GM19467 (cell line): ENCODE measurements at regions not wholly inside any gene's neighbourhood (a gene's known extent, or its start where the extent isn't known, plus 50 kb on each side); places are given as distances from the start of the nearest gene placed in this dataset.

Experiments used
- ATAC-seq: cut with Tn5 transposase; IDR thresholded peaks from one replicate; pipeline ENCODE4 v1.9.1; 2021; ENCODE audit warnings: mild to moderate bottlenecking, moderate library complexity; ENCODE audit not compliant: unreplicated experiment

DNA sequence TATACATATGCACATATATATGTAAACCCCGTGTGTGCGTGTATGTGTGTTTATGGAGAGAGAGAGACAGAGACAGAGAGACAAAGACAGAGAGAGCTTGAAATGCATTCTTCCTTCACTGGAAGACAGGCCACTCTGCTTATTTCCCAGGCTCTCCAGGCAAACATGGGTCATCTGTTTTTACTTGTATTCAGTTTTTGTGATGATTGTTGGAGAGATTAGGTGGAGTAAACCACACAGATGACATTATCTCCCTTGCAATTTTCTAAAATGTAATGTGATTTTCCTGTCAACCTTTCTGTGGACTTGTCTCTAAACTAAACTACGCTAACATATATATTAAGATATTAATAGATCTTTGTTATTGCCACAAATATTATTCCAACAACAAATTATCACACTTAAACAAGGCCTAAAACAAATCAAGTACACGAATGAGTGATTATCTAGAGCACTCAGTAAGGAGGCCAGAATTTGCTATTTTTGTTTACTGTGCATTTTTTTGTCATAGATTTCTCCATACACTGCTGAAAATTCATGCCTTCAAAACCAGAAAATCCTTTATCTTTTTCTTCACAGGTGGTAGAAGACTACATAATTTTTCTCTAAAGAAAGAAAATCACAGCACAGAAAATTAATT lies 251.8 kb upstream of the SLIT2 start:
- ATAC-seq: no peak

DNA sequence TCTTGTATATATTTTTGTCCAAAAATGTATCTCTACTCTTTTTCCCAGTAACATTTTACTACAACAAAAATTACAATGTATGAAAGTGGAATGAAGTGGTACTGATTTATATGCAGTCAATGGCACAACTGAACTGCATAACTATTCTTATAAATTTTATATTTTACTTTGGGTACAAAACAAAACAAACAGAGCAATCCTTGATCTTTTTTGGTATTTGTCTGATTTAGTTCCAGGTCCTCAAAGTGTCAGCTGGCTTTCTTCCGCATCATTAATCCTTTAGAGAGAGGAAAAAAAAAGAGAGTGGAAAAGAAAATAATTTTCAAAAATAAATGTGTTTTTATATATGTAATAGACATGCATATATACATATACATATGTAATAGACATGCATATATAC lies 252.4 kb upstream of the SLIT2 start:
- no peak for ATAC-seq

DNA sequence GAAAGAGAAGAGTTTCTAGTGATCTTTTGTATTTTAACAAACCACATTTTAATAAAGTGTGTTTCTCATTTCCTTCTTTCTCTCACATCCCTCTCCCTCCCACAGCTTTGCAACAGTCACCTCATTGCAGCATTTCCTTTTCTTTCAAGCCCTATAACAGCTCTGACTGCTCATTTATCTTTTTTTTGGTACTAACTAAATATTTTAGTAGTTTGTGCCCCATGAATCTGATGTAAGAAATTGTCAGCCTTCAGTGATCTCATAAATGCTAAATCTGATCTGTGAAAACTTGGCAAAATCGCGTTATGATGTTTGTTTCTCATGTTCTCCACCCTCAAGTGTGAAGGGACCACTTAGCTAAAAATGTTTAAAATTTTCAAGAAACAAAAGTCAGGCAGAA lies 258.5 kb upstream of the SLIT2 start:
- ATAC-seq: no peak

DNA sequence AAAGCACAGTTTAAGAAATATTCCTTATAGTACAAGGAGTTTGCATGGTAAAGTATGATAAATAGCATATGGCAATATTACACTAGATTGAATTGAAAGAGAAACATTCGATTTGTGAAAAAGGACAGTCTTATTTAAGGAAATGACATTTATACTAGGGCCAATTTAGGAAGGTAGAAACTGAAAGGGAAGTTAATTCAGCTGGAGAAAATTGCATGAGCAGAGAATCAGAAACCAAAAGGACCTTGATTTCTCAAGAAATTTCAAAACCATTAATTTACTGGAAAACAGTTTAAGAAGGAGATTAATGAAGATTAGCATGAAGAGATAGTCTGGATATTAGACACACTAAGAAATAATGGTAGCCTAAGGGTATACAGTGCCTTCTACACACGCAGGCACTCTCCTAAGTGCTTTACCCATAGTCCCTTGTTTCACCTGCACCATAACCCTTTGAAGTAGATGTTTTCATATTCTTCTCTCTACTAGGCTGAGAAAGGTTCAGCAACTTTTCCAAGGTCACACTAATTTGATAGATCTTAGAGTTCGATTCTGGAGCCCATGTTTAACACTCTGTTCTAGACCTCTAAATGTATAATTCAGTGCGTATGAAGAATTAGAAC lies 259.1 kb upstream of the SLIT2 start:
- ATAC-seq: no peak

DNA sequence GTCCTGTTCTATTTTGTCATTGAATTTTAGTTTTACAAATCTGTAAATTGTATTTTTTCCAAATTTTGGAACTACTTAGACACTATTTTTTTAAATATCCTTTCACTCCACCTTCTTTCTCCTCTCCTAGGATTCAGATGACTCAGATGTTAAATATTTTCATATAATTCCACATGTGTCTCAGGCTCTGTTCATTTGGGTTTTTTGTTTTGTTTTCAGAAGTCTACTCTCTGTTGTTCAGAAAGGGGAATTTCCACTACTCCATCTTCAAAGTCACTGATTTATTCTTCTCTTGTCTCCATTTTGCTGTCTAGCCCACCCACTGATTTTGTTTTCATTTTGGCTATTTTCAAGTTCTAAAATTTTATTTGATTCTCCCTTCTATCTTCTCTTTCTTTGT lies 264.0 kb upstream of the SLIT2 start:
- ATAC-seq: no peak

DNA sequence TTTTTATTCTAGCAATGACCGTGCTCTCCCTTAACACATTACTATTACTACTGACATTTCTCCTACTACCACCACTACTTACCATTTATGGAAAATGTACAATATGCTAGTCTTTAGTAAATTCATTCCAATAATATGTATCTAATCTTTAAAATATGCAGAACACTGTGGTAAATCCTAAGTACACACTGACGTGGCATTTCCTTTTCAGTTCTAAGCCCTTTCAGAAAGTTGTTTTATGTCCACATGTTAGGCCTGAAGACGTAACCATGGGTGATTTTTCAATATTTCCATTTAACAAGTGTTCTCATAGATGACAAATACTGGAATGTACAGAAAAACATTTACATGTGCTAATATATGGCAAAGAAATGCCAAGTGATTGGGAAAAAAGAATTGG lies 268.6 kb upstream of the SLIT2 start:
- ATAC-seq: no peak

DNA sequence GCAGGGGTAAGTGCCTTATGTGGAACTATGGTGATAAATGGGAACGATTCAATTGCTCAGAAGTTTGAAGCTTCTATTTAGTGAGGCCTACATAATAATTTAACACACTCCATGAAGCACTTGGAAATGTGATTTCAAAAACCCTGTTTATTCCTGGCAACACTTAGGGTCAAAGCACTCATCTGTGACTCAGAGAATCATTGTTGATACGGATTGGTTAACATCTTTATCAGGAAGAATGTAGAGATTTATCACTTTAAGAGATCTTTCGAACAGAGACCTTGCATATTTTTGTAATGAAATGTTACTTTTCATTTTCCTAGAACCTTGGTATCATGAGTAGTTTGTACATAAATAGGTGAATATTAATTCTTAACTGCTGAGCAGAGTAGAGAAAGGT lies 269.1 kb upstream of the SLIT2 start:
- no peak for ATAC-seq

DNA sequence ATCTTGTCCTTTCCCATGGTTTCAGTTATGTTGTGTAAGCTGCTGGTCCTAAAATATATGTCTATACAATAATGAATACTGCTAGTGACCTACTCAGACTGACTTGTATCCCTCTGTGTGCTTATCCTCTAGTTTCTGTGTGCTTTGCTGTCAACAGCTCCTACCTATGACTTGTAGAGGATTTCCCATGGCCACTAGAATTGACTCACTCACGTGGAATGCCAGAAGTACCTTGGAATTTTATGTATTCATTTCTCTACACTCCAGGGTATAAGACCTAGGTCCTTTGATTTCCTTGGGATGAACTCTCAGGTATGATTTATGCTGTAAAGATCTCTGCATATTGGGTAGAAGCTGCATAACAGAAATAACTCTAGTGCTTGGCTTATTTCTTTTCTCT lies 279.9 kb upstream of the SLIT2 start:
- no peak for ATAC-seq

DNA sequence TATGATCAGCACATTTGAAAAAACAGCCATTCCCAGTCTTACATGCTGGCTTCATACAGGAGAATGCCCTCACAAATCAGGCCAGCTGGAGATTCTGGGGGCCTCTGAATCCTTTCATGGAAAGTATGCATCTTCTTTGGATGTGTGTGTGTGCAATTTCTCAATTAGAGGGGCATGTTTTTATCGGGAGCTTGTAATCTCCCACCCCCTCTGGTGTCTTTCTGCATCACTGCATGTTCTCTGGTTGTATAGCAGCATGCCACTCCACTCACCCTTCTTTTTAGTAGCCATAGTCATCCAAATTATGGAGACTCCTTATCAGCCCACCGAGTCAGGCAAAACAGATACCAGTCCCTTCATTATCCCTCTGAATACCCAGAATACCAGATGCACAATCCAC lies 282.2 kb upstream of the SLIT2 start:
- ATAC-seq: no peak

DNA sequence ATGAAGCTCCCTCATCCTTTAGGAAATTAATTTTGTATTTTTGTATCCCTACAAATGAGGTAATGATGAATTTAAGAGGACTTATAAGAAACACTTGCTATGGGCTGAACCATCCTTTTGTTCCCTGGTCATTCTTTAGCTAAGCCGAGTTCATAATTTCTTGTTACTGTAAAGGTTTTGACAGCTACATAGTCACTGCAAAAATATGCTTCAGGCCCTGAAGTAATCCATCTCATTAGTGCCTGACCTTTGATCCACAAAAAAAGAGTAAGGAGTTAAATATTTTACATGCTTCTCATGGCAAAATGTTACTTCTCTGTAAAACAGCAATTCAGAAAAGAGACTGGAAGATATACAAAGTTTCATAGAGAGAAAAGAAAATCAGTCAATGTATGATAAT lies 290.6 kb upstream of the SLIT2 start:
- no peak for ATAC-seq

DNA sequence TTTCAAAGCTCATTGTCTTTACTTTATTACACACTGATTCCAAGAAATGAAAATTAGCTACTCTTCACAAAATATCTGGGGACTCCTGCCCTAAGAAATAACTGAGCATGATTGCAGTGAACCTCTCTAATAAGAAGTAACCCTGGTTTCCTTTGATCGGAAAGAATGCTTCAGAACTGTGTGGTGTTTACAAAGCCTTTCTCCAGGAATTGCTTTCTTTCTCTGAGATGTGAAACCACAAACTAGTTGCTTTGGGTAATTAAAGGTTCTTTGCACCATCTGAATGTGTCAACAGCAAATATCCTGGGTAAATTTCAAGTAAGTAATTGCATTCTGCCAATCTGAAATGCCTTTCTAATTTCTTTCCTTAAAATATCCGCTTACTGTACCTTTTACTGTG lies 292.9 kb upstream of the SLIT2 start:
- no peak for ATAC-seq

DNA sequence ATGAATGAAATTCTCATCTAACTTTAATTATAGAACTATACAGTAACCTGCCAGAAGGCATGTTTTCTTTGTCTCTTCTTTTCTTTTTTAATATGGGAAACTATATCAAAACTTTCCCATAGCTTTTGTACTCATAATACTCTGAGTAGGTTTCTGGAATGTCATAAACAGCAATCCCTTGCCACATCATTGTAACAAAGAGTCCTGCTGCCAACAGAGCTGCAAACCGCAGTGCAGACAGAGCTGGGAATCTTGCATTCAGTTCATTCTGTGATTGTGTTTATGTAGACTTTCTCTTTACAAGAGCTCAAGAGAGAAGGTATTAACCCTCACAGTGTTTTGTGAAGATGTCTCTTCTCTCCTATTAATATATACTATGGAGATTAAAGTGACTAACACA lies 304.4 kb upstream of the SLIT2 start:
- no peak for ATAC-seq

DNA sequence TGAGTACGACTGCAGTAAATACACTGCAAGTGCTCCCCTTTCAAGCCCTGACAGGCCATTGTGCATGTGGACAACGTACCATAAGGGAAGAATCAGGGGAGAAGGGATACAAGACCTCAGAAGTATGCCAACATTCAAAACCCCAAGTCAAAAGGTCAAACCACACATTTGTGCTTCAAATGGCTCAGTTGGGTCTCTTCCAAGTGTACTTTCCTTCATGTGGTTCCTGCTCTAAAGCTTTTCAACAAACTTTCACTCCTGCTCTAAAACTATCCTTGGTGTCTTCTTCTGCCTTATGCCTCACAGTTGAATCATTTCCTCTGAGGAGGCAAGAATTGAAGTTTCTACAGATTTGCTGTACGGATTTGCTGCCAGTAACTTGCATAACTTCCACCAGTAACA lies 305.7 kb upstream of the SLIT2 start:
- no peak for ATAC-seq

DNA sequence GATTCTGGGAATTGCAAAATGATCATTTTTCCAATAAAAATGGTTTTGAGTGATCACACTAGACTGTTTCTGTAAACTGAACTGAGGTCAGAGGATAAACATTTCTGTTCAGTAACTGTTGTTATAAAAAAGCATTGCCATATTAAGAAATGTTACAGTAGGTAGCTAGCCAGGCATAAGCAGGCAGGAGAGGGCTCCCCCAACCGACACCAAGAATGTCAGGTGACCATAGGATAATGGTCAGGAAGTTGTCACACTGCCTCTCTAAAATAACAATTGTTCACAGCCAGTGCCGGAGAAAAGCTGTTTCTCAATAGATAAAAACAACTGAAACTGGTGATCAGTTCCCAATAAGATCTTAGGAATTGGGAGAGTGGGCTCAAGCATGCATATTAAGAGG lies 306.2 kb upstream of the SLIT2 start:
- no peak for ATAC-seq

DNA sequence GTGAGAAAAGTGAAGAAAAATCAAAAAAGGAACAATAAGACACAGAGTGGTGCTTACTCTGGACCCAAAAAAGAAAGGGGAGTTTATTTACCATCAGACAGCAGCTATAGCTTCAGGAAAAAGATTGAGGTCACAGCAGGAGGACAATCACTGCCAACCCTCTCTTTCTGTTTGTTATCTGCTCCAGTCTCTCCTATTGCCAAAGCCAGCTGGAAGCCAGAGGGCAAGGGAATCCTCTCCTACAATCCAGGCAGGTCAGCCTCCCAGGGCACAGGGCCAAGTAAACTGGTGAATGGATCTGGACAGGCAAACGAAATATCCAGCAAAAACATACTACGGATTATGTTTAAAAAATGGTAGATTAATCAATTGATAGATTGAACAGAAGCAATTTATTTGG lies 306.9 kb upstream of the SLIT2 start:
- ATAC-seq: no peak

DNA sequence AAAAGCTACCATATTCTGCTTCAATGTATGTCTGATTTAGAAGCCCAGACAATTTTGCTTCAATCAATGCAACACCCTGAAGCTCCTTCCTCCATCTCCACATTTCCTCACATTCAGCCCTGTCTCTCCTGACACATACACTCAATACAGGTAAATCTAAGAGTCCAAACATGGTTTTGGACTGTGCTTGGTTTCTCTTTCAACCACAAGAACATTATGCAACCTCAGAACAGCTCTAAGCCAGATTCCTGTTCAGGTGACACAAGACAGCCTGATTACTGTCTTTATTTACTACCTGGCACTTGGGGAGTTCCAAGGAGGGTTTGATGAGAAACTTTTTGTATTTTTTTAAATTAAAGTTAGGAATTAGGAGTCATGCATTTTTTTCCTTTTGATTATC lies 307.5 kb upstream of the SLIT2 start:
- no peak for ATAC-seq

DNA sequence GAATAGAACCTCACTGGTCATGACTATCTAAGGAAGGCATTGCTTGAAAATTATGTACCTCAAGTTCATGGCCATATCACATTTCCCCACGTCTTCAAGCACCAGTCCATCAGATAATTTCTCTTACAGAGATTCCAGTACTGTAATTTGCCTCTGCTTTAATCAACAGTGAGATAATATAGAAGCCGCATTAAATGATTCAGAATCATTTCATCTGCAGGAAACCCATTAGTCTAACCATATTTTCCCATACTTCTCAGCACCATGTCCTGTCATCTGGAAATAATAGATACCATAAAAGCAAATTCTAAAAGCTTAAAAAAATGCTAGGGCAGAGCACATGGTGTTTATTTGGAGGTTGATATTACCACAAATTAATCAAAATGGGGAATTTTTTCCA lies 310.3 kb upstream of the SLIT2 start:
- no peak for ATAC-seq

DNA sequence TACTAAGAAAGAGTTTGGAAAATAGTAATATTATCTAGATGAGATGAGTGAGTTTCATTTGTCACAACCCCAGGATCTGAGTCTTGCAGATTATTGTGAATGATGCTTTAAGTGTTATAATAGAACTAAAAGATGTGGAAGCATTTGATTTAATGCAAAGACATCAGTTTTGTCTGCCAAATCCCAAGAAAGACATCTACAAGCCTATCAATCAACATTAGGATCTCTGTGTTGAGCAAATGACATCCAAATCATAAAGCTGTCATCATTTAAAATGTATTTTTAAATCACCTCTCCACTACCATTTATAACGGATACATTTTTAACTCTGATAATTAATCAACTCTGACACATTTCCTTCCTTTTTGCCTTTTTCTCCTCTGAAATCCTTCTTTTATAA lies 310.8 kb upstream of the SLIT2 start:
- no peak for ATAC-seq

DNA sequence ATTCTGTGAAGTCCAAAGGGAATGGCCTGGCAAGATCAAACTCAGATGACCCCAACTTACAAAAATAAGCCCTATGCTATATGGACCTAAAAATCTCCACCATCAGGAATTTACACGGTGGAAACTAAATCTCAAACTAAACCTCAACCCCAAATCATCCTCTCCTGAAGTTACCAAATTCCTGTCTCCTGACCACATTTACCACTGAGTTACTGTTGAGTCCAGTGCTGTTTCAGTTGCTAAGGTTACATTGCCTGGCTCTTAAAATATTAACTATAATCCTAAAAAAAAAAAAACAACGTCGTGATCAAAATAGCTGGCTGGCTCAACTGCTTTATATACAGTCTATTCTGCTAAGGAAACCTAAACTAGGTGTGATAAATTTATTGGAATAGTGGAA lies 315.2 kb upstream of the SLIT2 start:
- no peak for ATAC-seq

DNA sequence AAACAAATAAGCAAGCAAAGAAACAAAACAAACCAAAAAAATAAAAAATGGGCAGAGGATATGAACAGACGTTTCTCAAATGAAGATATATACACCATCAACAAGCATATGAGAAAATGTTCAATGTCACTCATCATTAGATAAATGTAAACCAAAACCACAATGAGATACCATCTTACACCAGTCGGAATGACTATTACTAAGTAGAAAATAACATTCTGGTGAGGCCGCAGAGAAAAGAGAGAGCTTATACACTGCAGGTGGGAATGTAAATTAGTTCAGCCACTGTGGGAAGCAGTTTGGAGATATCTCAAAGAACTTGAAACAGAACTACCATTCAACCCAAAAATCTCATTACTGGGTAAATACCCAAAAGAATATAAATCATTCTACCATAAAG lies 321.0 kb upstream of the SLIT2 start:
- ATAC-seq: no peak

DNA sequence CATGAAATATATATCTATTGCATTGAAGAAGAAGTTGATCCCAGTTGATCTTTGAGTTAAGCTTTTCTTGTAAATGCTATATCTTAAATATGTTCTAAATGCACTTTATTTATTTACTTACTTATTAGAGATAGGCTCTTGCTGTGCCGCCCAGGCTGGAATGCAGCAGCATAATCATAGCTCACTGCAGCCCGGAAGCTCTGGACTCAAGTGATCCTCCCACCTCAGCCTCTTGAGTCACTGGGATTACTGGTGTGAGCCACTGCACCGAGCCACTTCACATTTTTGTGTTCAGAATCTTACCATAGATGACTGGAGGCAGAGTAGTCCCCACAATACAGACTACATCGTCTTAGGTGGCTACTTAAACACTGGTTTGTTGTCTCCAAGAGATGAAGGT lies 324.3 kb upstream of the SLIT2 start:
- no peak for ATAC-seq

DNA sequence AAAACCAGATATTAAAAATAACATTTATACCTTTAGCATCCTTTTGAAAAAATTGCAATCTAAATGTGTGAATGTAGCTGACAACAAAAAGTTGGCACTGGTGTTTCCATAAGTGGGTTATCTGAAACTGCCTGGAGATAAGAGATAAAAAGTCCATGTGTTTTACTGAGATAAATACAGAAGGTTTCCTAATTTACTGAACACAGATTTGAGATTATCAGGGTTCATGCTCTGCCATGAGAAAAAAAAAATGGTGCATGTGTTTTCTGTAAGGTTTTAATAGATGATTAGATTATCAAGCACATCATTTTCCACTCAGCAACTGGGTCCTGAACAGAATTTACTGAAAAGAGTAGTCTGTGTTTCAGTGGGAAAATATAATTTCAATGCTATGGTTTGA lies 326.2 kb upstream of the SLIT2 start:
- no peak for ATAC-seq

DNA sequence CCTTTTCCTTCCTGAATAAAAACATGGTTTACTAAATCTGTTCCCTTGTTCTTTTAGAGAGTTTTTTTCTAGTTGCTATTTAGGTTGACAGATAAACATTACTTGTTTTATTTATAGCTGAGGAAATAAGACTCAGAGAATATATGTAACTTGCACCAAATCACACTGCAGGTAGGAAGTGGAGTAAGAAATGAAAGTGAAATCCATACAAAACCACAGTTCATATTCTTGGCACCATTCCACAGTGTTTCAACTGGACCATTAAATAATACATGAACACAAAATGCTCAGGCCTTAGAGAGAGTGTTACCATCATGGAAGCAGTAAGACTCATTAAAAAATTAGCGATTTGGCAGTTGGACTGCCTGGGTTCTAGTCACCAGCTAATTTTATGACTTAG lies 326.9 kb upstream of the SLIT2 start:
- no peak for ATAC-seq
